GM20000 (cell line): ENCODE measurements at regions not wholly inside any gene's neighbourhood (a gene's known extent, or its start where the extent isn't known, plus 50 kb on each side); places are given as distances from the start of the nearest gene placed in this dataset.
A peak's percentile ranks its signal among the peaks of the same experiment; 100 is the strongest.

ENCODE experiments used
- DNase-seq: peaks from one replicate; pipeline ENCODE4 v3.0.0; 2012; ENCODE audit warnings: low spot score
- TF ChIP-seq, protein P1 (sequence below): IDR thresholded peaks from 2 replicates; pipeline ENCODE4 v1.5.1; 2012; ENCODE audit warnings: mild to moderate bottlenecking, control low read depth; ENCODE audit errors: extremely low read depth, missing control alignments

DNA sequence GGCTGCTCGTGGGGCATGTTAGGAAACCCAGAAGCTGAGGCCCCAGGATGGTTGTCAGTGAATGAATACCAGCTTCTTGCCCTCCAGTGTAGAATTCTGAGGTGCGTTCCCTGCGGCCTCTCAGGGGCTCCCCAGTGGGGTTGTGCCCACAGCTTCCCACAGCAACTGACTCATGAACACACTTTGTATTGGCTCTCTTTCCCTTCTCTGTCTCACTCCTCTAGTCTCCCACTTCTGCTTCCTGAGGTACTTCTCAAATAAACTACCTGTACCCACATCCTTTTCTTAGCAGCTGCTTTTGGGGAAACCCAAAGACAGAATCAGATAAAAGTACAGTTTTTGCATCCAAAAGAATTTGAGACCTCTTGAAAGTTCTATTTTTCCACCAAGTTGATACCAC, 107.7 kb upstream of the JAG1 start:
- DNase-seq = peak; percentile 22
- TF ChIP-seq, protein P1, sequence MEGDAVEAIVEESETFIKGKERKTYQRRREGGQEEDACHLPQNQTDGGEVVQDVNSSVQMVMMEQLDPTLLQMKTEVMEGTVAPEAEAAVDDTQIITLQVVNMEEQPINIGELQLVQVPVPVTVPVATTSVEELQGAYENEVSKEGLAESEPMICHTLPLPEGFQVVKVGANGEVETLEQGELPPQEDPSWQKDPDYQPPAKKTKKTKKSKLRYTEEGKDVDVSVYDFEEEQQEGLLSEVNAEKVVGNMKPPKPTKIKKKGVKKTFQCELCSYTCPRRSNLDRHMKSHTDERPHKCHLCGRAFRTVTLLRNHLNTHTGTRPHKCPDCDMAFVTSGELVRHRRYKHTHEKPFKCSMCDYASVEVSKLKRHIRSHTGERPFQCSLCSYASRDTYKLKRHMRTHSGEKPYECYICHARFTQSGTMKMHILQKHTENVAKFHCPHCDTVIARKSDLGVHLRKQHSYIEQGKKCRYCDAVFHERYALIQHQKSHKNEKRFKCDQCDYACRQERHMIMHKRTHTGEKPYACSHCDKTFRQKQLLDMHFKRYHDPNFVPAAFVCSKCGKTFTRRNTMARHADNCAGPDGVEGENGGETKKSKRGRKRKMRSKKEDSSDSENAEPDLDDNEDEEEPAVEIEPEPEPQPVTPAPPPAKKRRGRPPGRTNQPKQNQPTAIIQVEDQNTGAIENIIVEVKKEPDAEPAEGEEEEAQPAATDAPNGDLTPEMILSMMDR = no peak

DNA sequence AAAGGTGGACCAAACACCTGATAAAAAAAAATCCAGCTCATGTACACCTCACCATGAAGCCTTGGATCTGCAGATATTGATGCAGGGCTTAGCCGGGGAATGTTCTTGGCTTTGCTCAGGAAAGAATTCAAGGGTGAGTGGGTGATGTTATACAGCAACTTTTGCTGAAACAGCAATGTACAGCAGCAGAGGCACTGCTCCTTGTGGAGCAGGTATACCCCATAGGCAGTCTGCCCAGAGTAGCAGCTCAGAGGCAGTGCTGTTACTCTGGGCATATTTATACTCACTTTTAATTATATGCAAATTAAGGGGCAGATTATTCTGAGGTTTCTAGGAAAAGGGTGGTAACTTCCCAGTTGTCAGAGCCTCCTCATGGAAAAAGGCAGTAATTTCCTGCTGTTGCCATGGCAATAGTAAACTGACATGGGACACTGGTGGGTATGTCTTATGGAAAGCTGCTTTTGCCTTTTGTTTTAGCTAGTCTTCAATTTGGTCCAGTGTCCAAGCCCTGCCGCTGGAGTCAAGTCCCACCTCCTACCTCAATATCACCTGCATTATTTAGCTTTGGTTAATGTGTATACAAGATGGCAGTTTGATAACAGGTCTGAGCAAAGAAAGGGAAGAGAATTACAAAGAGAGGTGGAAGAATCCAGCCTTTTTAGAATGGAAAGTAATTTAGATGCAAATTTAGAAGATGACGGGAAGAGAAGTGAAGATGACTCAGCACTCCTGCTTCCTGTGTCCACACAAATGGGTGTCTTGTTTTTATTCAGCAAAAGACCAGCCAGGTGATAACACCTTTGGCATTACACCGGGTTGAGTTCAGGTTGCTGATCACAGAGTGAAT, 110.1 kb upstream of the JAG1 start:
- TF ChIP-seq, protein P1 = no peak
- no peak for DNase-seq

DNA sequence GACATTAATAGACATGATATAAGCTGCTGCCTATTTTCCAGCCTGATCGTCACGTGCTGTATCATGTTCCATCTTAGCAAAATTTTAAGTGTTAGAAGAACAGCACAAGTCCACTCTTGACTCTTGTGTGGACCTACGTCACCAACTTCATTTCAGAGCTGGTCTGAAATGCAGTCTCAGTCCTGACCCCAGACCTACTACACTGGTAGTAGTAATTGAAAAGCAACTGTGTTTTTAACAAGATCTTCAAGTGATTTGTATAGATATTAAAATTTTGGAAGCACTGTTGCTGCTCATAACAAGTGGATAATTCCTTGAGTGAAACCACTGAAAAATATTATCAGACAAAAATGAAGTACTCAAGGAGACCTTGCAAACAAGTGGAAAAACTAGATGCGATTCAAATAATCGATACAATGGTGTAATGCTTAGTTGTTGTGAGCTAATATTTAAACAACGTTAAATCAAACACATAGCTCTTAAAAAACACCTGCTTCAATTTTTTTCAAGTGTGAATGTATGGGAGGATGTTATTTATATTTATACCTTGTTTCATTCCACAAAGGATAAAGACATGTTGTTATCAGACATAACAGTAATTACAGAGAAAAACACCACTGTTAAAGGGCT, 110.9 kb upstream of the JAG1 start:
- TF ChIP-seq, protein P1 = no peak
- DNase-seq = no peak

DNA sequence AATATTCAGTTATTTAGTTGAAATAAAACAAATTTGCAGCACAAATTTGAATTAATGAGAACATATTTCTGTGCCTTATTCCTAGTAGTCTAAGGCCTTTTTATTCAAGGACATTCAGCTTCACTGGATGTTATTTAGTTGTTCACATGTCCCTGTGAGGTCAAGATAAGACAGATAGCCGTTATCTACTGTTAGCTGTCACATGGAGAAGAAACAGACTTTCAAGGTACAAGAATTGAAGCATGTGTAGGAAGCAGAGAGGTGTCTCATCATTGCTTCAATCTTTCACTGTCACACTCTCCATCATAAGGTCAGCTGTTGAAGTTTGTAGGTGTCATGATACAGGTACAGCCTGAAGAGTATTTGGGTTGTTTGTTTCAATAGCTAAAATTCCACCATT, 112.9 kb upstream of the JAG1 start:
- TF ChIP-seq, protein P1 = no peak
- no peak for DNase-seq

DNA sequence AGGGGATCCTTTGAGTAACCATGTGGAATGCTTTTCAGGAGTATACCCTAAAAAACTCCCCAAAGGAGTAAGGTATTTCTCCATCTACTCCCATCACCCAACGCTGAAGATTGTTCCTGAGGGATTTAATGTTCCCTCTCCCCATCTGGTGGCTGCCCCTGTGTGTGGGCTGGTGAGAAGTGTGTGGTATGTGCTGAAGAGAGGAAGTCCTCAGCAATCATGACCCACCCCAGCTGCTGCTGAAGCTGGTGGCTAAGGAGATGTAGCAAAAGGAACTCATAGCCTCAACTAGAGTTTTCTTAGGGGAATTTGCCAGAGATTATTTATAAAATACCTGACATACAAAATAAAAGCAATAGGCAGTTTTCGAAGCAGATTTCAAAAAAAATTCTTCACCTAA, 114.3 kb upstream of the JAG1 start:
- DNase-seq = no peak
- TF ChIP-seq, protein P1 = no peak

DNA sequence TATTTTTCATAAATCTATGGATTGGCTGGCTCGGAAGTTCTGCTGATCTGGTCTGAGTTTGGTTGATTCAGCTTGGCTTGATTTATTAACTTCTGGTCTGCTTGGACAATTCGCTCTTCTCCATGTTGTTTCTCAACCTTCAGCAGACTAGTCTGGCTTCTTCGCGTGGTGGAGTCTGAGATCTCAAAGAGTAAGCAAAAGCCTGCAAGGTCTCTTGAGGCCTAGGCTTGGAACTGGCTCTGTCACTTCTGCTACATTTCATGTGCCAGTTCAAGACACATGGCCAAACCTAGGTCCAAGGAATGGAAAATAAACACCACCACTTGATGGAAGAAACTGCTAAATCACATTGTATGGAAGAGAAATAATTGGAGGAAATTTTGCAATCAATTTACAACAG, 115.1 kb upstream of the JAG1 start:
- no peak for DNase-seq
- TF ChIP-seq, protein P1 = no peak

DNA sequence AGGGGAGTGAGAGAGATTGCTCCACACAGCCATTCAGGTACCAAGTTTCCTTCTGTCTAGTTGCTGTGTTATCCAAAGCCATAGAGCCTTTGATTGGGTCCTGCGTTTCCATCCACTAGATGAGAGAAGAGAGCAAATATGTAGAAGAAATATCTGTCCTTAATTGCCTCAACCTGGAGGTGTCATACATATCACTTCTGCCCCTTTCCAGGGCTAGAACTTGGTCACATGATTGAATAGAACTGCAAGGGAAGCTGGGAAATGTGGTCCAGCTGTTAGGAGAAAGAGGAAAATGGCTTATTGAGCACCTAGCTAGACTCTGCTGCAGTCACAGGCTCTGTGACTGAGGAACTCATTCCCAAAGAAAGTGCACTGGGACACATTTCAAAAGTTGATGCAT, 115.6 kb upstream of the JAG1 start:
- TF ChIP-seq, protein P1 = no peak
- no peak for DNase-seq
